H1 (cell line): ENCODE measurements at regions not wholly inside any gene's neighbourhood (a gene's known extent, or its start where the extent isn't known, plus 50 kb on each side); places are given as distances from the start of the nearest gene placed in this dataset.

ENCODE experiments used
- ASH2L ChIP-seq: fragments of 200-600, 300-600 bp; sonication (generic); IDR thresholded peaks from one replicate; pipeline ENCODE4 v1.7.1; 2017; ENCODE audit warnings: low read length
- CTBP2 ChIP-seq: IDR thresholded peaks from 2 replicates; pipeline ENCODE4 v1.7.0; 2011; ENCODE audit warnings: borderline replicate concordance, mild to moderate bottlenecking, moderate library complexity, mixed read lengths, low read length; ENCODE audit not compliant: insufficient read depth, insufficient read length
- EP300 ChIP-seq, 2 experiments: IDR thresholded peaks; 1 replicate in 1 of 2; 2 replicates in 1 of 2; pipeline ENCODE4 v1.6.1; 2011 to 2012; ENCODE audit warnings: low read depth in 2 of 2, low read length in 2 of 2, mild to moderate bottlenecking in 2 of 2, borderline replicate concordance in 1 of 2, inconsistent platforms in 1 of 2, moderate library complexity in 1 of 2
- EZH2 ChIP-seq: fragments of 200-600 bp; sonication (generic); IDR thresholded peaks from 2 replicates; pipeline ENCODE4 v1.7.1; 2012; ENCODE audit warnings: low read depth, mild to moderate bottlenecking, moderate library complexity, low read length, inconsistent platforms; ENCODE audit not compliant: severe bottlenecking
- NANOG ChIP-seq: IDR thresholded peaks from 2 replicates; pipeline ENCODE4 v1.6.1; 2011; ENCODE audit warnings: low read length, low read depth, mild to moderate bottlenecking, inconsistent platforms; ENCODE audit not compliant: insufficient read depth, poor library complexity, severe bottlenecking
- PHF8 ChIP-seq: fragments of 200-600 bp; sonication (generic); conservative IDR thresholded peaks from 2 replicates; pipeline ENCODE4 v1.7.1; 2012; ENCODE audit warnings: low read depth, mild to moderate bottlenecking, inconsistent platforms, low read length, moderate library complexity
- POLR2AphosphoS5 ChIP-seq: IDR thresholded peaks from 2 replicates; pipeline ENCODE4 v1.6.1; 2011; ENCODE audit warnings: low read depth, low read length
- RAD21 ChIP-seq, 2 experiments: IDR thresholded peaks in 1 of 2; conservative IDR thresholded peaks in 1 of 2; 2 replicates each; pipeline ENCODE4 v1.6.1; 2011; ENCODE audit warnings: low read depth in 2 of 2, low read length in 2 of 2, improper control_type of control experiment in 1 of 2, inconsistent platforms in 1 of 2, mild to moderate bottlenecking in 1 of 2, moderate library complexity in 1 of 2
- TEAD4 ChIP-seq: IDR thresholded peaks from 2 replicates; pipeline ENCODE4 v1.6.1; 2012; ENCODE audit warnings: low read depth, low read length, inconsistent platforms, mixed read lengths
- YY1 ChIP-seq: IDR thresholded peaks from 2 replicates; pipeline ENCODE4 v1.6.1; 2011; ENCODE audit warnings: low read depth, mild to moderate bottlenecking, low read length
- ZNF274 ChIP-seq: IDR thresholded peaks from 2 replicates; pipeline ENCODE4 v1.7.0; 2012; ENCODE audit warnings: low read length, borderline replicate concordance; ENCODE audit errors: extremely low read depth
- TF ChIP-seq, protein P1 (sequence below): fragments of 300-600 bp; sonication (generic); IDR thresholded peaks from 2 replicates; pipeline ENCODE4 v1.7.1; 2012; ENCODE audit warnings: low read length, moderate library complexity, mild to moderate bottlenecking, inconsistent platforms; ENCODE audit not compliant: insufficient replicate concordance

DNA sequence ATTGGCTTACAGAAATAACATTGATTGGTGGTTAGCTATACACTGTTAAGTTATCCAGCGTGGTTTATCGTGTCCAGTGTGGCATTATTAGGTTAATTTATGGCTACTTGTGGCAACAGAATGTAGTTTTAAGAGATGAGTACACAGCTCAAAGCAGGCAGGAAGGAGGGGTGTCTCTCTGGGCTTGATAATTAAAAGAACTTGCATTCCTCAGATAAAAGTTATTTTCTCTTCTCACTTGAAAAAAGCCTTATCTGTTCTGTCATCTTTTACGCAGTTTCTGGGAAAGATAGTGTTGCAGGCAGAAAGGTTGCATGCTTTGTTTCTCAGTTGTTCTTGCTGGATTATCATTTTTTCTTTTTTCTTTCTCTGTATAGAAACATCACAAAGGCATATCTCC is 154.4 kb upstream of the COL3A1 start (continued):
- TF ChIP-seq, protein P1, sequence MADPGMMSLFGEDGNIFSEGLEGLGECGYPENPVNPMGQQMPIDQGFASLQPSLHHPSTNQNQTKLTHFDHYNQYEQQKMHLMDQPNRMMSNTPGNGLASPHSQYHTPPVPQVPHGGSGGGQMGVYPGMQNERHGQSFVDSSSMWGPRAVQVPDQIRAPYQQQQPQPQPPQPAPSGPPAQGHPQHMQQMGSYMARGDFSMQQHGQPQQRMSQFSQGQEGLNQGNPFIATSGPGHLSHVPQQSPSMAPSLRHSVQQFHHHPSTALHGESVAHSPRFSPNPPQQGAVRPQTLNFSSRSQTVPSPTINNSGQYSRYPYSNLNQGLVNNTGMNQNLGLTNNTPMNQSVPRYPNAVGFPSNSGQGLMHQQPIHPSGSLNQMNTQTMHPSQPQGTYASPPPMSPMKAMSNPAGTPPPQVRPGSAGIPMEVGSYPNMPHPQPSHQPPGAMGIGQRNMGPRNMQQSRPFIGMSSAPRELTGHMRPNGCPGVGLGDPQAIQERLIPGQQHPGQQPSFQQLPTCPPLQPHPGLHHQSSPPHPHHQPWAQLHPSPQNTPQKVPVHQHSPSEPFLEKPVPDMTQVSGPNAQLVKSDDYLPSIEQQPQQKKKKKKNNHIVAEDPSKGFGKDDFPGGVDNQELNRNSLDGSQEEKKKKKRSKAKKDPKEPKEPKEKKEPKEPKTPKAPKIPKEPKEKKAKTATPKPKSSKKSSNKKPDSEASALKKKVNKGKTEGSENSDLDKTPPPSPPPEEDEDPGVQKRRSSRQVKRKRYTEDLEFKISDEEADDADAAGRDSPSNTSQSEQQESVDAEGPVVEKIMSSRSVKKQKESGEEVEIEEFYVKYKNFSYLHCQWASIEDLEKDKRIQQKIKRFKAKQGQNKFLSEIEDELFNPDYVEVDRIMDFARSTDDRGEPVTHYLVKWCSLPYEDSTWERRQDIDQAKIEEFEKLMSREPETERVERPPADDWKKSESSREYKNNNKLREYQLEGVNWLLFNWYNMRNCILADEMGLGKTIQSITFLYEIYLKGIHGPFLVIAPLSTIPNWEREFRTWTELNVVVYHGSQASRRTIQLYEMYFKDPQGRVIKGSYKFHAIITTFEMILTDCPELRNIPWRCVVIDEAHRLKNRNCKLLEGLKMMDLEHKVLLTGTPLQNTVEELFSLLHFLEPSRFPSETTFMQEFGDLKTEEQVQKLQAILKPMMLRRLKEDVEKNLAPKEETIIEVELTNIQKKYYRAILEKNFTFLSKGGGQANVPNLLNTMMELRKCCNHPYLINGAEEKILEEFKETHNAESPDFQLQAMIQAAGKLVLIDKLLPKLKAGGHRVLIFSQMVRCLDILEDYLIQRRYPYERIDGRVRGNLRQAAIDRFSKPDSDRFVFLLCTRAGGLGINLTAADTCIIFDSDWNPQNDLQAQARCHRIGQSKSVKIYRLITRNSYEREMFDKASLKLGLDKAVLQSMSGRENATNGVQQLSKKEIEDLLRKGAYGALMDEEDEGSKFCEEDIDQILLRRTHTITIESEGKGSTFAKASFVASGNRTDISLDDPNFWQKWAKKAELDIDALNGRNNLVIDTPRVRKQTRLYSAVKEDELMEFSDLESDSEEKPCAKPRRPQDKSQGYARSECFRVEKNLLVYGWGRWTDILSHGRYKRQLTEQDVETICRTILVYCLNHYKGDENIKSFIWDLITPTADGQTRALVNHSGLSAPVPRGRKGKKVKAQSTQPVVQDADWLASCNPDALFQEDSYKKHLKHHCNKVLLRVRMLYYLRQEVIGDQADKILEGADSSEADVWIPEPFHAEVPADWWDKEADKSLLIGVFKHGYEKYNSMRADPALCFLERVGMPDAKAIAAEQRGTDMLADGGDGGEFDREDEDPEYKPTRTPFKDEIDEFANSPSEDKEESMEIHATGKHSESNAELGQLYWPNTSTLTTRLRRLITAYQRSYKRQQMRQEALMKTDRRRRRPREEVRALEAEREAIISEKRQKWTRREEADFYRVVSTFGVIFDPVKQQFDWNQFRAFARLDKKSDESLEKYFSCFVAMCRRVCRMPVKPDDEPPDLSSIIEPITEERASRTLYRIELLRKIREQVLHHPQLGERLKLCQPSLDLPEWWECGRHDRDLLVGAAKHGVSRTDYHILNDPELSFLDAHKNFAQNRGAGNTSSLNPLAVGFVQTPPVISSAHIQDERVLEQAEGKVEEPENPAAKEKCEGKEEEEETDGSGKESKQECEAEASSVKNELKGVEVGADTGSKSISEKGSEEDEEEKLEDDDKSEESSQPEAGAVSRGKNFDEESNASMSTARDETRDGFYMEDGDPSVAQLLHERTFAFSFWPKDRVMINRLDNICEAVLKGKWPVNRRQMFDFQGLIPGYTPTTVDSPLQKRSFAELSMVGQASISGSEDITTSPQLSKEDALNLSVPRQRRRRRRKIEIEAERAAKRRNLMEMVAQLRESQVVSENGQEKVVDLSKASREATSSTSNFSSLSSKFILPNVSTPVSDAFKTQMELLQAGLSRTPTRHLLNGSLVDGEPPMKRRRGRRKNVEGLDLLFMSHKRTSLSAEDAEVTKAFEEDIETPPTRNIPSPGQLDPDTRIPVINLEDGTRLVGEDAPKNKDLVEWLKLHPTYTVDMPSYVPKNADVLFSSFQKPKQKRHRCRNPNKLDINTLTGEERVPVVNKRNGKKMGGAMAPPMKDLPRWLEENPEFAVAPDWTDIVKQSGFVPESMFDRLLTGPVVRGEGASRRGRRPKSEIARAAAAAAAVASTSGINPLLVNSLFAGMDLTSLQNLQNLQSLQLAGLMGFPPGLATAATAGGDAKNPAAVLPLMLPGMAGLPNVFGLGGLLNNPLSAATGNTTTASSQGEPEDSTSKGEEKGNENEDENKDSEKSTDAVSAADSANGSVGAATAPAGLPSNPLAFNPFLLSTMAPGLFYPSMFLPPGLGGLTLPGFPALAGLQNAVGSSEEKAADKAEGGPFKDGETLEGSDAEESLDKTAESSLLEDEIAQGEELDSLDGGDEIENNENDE: no peak
- TF ChIP-seq POLR2AphosphoS5 (no peak), NANOG (no peak), ZNF274 (no peak), EZH2 (no peak), YY1 (no peak), CTBP2 (no peak), TEAD4 (no peak), EP300 (IDR thresholded peaks at IDR 0.05; ENCODE audit: borderline replicate concordance in 1 of 2, low read depth in 2 of 2, low read length in 2 of 2) (no peak), RAD21 (IDR thresholded peaks at IDR 0.05 in 1 of 2, conservative IDR thresholded peaks at IDR 0.05 in 1 of 2; ENCODE audit: low read depth in 2 of 2, low read length in 2 of 2) (no peak), PHF8 (no peak), ASH2L (no peak)
